GM21619 (cell line): ENCODE measurements at regions not wholly inside any gene's neighbourhood (a gene's known extent, or its start where the extent isn't known, plus 50 kb on each side); places are given as distances from the start of the nearest gene placed in this dataset.
"Not testable (repeated sequence)": the region's sequence is repeated elsewhere in the genome, so short reads cannot be mapped to it uniquely, and the experiment has no call there.

ENCODE experiments used
- ATAC-seq: cut with Tn5 transposase; IDR thresholded peaks from one replicate; pipeline ENCODE4 v1.9.1; 2021; ENCODE audit not compliant: unreplicated experiment

GRCh38 chr9:86997156-86997555, 49.9 kb upstream of the GAS1 start:
- no peak for ATAC-seq

- no peak for ATAC-seq
Measured at GRCh38 chr9:86997951-86998350, 50.6 kb upstream of the GAS1 start.

- ATAC-seq: no peak
Measured at GRCh38 chr9:87002517-87002916, 55.2 kb upstream of the GAS1 start.

- no peak for ATAC-seq
Measured at GRCh38 chr9:87004016-87004415, 56.7 kb upstream of the GAS1 start.

GRCh38 chr9:87006956-87007355, 59.6 kb upstream of the GAS1 start:
- no peak for ATAC-seq

GRCh38 chr9:87007711-87008366, 60.5 kb upstream of the GAS1 start:
- ATAC-seq: no peak

- ATAC-seq: no peak
Measured at GRCh38 chr9:87008667-87009066, 61.4 kb upstream of the GAS1 start.

GRCh38 chr9:87010626-87011025, 63.3 kb upstream of the GAS1 start:
- ATAC-seq: no peak

GRCh38 chr9:87011551-87011950, 64.2 kb upstream of the GAS1 start:
- no peak for ATAC-seq

GRCh38 chr9:87013490-87013889, 66.2 kb upstream of the GAS1 start:
- ATAC-seq: no peak

- no peak for ATAC-seq
Measured at GRCh38 chr9:87014436-87014835, 67.1 kb upstream of the GAS1 start.

- ATAC-seq: no peak
Measured at GRCh38 chr9:87016681-87017080, 69.4 kb upstream of the GAS1 start.

GRCh38 chr9:87020169-87020950, 73.1 kb upstream of the GAS1 start:
- ATAC-seq: no peak

GRCh38 chr9:87022178-87022577, 74.9 kb upstream of the GAS1 start:
- ATAC-seq: no peak

- no peak for ATAC-seq
Measured at GRCh38 chr9:87026204-87026603, 78.9 kb upstream of the GAS1 start.

GRCh38 chr9:87028836-87029235, 81.5 kb upstream of the GAS1 start:
- not testable (repeated sequence) for ATAC-seq

- ATAC-seq: no peak
Measured at GRCh38 chr9:87029905-87030304, 82.6 kb upstream of the GAS1 start.

GRCh38 chr9:87034841-87035240, 87.5 kb upstream of the GAS1 start:
- ATAC-seq: no peak

- ATAC-seq: no peak
Measured at GRCh38 chr9:87035879-87036278, 88.6 kb upstream of the GAS1 start.

- no peak for ATAC-seq
Measured at GRCh38 chr9:87036506-87036905, 89.2 kb upstream of the GAS1 start.

GRCh38 chr9:87039809-87040392, 92.6 kb upstream of the GAS1 start:
- no peak for ATAC-seq

GRCh38 chr9:87040410-87041009, 93.2 kb upstream of the GAS1 start:
- ATAC-seq: no peak
